HepG2 (cell line): ENCODE measurements at regions not wholly inside any gene's neighbourhood (a gene's known extent, or its start where the extent isn't known, plus 50 kb on each side); places are given as distances from the start of the nearest gene placed in this dataset.

Experiments
- ATAC-seq: fragments of 200-7000 bp; cut with Tn5 transposase; 3 replicates; pipeline ENCODE4 v1.9.1; 2020; ENCODE audit warnings: mild to moderate bottlenecking, moderate library complexity
- BruUV-seq: library from RNA; stranded (reverse); fragments of 400-500 nt; replicated peaks from 2 replicates; lab custom pipeline; 2021; lab: Mats Ljungman, UMichigan
- CTCF ChIA-PET: fragments of 300-600 bp; formaldehyde crosslinking; extraction: SDS; loops from one replicate; lab custom pipeline; 2021; ENCODE audit warnings: low total read pairs, inconsistent platforms, low intra/inter-chr PET ratio; lab: Yijun Ruan, JAX
- POLR2A ChIA-PET: fragments of 350-600 bp; sonication (Branson Sonifier 250); formaldehyde crosslinking; loops from one replicate; lab custom pipeline; 2020; ENCODE audit warnings: antibody characterized with exemption, inconsistent platforms; lab: Yijun Ruan, JAX
- DNase-seq: peaks from one replicate; pipeline ENCODE4 v3.0.0-alpha.2; 2015; ENCODE audit warnings: low spot score
- FAIRE-seq: peaks from 3 replicates; lab custom pipeline; 2011; peaks lifted over from hg19 to GRCh38; lab: Jason Lieb, UNC
- H2AFZ ChIP-seq: one replicate; pipeline ENCODE4 v1.6.1; 2011; ENCODE audit warnings: low read length, inconsistent platforms
- H3K27ac ChIP-seq: fragments of 300-600 bp; 3 replicates; pipeline ENCODE4 v1.8.0; 2011; ENCODE audit warnings: mixed run types, mild to moderate bottlenecking, mixed read lengths, low read length, inconsistent platforms; ENCODE audit not compliant: insufficient read depth; ENCODE audit errors: extremely low read length
- H3K27me3 ChIP-seq, 2 experiments: fragments of 200-600 bp in 1 of 2; 2 replicates in 1 of 2; 3 replicates in 1 of 2; pipeline versions ENCODE4 v1.6.0 to v1.8.0; 2011; ENCODE audit warnings: low read length in 2 of 2, mild to moderate bottlenecking in 2 of 2, moderate library complexity in 2 of 2, inconsistent platforms in 1 of 2; ENCODE audit not compliant: insufficient read depth in 2 of 2, control insufficient read depth in 1 of 2
- H3K36me3 ChIP-seq, 2 experiments: fragments of 200-600 bp in 1 of 2; replicated peaks in 1 of 2; 2 replicates in 1 of 2; 3 replicates in 1 of 2; pipeline versions ENCODE4 v1.5.1 to v1.8.0; 2011; ENCODE audit warnings: low read length in 2 of 2, inconsistent platforms in 1 of 2; ENCODE audit not compliant: insufficient read depth in 2 of 2, control insufficient read depth in 1 of 2
- H3K4me1 ChIP-seq: 2 replicates; pipeline ENCODE4 v1.5.1; 2012; ENCODE audit warnings: low read length, inconsistent platforms; ENCODE audit not compliant: insufficient read depth
- H3K4me2 ChIP-seq: 2 replicates; pipeline ENCODE4 v1.6.0; 2011; ENCODE audit warnings: low read depth, low read length, inconsistent platforms
- H3K4me3 ChIP-seq, 3 experiments: fragments of 200-600 bp in 1 of 3; sonication (generic), shearing (Covaris generic) in 1 of 3; replicated peaks in 1 of 3; 2 replicates each; pipeline ENCODE4 v1.5.1; 2011 to 2016; ENCODE audit warnings: low read length in 3 of 3, inconsistent platforms in 2 of 3, low read depth in 2 of 3, mild to moderate bottlenecking in 2 of 3, control low read depth in 1 of 3, mixed read lengths in 1 of 3; ENCODE audit not compliant: insufficient read depth in 1 of 3
- H3K79me2 ChIP-seq: one replicate; pipeline ENCODE4 v1.6.1; 2011; ENCODE audit warnings: low read length, inconsistent platforms; ENCODE audit not compliant: insufficient read depth
- H3K9ac ChIP-seq: 2 replicates; pipeline ENCODE4 v1.6.0; 2011; ENCODE audit warnings: mild to moderate bottlenecking, low read depth, low read length, inconsistent platforms; ENCODE audit not compliant: insufficient read depth
- H3K9me3 ChIP-seq: 2 replicates; pipeline ENCODE4 v1.5.1; 2012; ENCODE audit warnings: mild to moderate bottlenecking, low read length
- H4K20me1 ChIP-seq: 2 replicates; pipeline ENCODE4 v1.6.0; 2011; ENCODE audit warnings: inconsistent platforms, mild to moderate bottlenecking, low read length, moderate library complexity; ENCODE audit not compliant: insufficient read depth
- CBFB ChIP-seq: sonication (generic); formaldehyde crosslinking; IDR thresholded peaks from 2 replicates; pipeline ENCODE4 v1.4.0; 2020; ENCODE audit warnings: missing genetic modification reagents
- CBX5 ChIP-seq: sonication (generic); formaldehyde crosslinking; IDR thresholded peaks from 2 replicates; pipeline ENCODE4 v1.4.0; 2020; ENCODE audit warnings: missing genetic modification reagents, borderline replicate concordance
- ETV6 ChIP-seq: sonication (generic); formaldehyde crosslinking; conservative IDR thresholded peaks from 2 replicates; pipeline ENCODE4 v1.4.0; 2020; ENCODE audit warnings: missing genetic modification reagents
- HDAC2 ChIP-seq: sonication (generic); formaldehyde crosslinking; IDR thresholded peaks from 2 replicates; pipeline ENCODE4 v1.4.0; 2020; ENCODE audit warnings: missing genetic modification reagents
- HNF4A ChIP-seq: sonication (generic); formaldehyde crosslinking; IDR thresholded peaks from 2 replicates; pipeline ENCODE4 v1.4.0; 2020; ENCODE audit warnings: missing genetic modification reagents
- KLF11 ChIP-seq: IDR thresholded peaks from 2 replicates; pipeline ENCODE4 v1.6.1; 2016; ENCODE audit warnings: missing compliant biosample characterization
- SMAD1 ChIP-seq: sonication (generic); formaldehyde crosslinking; IDR thresholded peaks from 2 replicates; pipeline ENCODE4 v1.4.0; 2020; ENCODE audit warnings: missing genetic modification reagents, low read depth, mild to moderate bottlenecking, borderline replicate concordance
- ZFP82 ChIP-seq: sonication (generic); formaldehyde crosslinking; IDR thresholded peaks from 2 replicates; pipeline ENCODE4 v1.5.1; 2020; ENCODE audit warnings: mild to moderate bottlenecking, missing genetic modification reagents, borderline replicate concordance
- ZMYM4 ChIP-seq: sonication (generic); formaldehyde crosslinking; IDR thresholded peaks from 2 replicates; pipeline ENCODE4 v1.8.1; 2023; ENCODE audit warnings: mild to moderate bottlenecking, missing genetic modification reagents
- ZNF160 ChIP-seq: sonication (generic); formaldehyde crosslinking; IDR thresholded peaks from 2 replicates; pipeline ENCODE4 v1.8.0; 2022; ENCODE audit warnings: mild to moderate bottlenecking, inconsistent platforms, missing genetic modification reagents
- ZNF34 ChIP-seq: sonication (generic); formaldehyde crosslinking; IDR thresholded peaks from 2 replicates; pipeline ENCODE4 v1.4.0; 2020; ENCODE audit warnings: mild to moderate bottlenecking, missing genetic modification reagents, borderline replicate concordance
- ZNF775 ChIP-seq: sonication (generic); formaldehyde crosslinking; IDR thresholded peaks from 2 replicates; pipeline ENCODE4 v1.4.0; 2020; ENCODE audit warnings: missing genetic modification reagents, mild to moderate bottlenecking, moderate library complexity, borderline replicate concordance
- WGBS: methylation state at CpG from one replicate; pipeline ENCODE4 v1.1.6; 2017; ENCODE audit warnings: low lambda C conversion rate; 5-methylcytosine and 5-hydroxymethylcytosine counted together
- in situ Hi-C: cut with HindIII; loops from 2 replicates; pipeline ENCODE4 v1.10.0; 2017; ENCODE audit warnings: low pct_unique_long_range_greater_than_20kb; ENCODE audit not compliant: extremely low pct_ligation_motif_present
- intact Hi-C: fragments of 100-400 bp; cut with micrococcal nuclease; formaldehyde crosslinking; loops from one replicate; pipeline ENCODE4 v1.10.0; 2022; ENCODE audit not compliant: unreplicated experiment
- TF ChIP-seq, protein P1 (sequence below): sonication (generic); formaldehyde crosslinking; IDR thresholded peaks from 2 replicates; pipeline ENCODE4 v1.5.0; 2020; ENCODE audit warnings: missing genetic modification reagents
- TF ChIP-seq, protein P2 (sequence below): sonication (generic); formaldehyde crosslinking; IDR thresholded peaks from 2 replicates; pipeline ENCODE4 v1.4.0; 2020; ENCODE audit warnings: low read depth, mild to moderate bottlenecking, missing genetic modification reagents
- TF ChIP-seq, protein P3 (sequence below): sonication (generic); formaldehyde crosslinking; IDR thresholded peaks from 2 replicates; pipeline ENCODE4 v1.5.1; 2020; ENCODE audit warnings: mild to moderate bottlenecking, missing genetic modification reagents, moderate library complexity

DNA sequence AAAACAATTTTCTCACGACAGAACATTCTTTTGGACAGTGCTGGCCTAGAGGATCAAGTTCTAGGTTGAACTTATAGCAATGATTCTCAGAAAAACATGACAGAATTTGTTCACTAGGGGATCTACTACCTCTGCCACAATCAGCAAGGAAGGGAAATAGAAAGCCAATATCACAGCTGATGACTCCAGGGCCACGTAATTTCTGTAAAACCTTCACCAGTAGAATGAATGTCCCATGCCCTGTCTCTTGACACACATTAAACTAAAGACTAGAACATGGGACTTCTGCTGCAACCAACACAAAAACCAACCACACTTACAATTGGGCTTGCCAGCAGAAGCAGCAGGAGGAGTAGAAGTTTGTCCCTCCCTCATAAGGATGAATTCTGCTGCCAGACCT is 86.0 kb upstream of the NPFFR2 start (continued):
- no peak for TF ChIP-seq ZMYM4 (CRISPR knock-in tag)
- TF ChIP-seq, all 625 proteins: peak for 0

DNA sequence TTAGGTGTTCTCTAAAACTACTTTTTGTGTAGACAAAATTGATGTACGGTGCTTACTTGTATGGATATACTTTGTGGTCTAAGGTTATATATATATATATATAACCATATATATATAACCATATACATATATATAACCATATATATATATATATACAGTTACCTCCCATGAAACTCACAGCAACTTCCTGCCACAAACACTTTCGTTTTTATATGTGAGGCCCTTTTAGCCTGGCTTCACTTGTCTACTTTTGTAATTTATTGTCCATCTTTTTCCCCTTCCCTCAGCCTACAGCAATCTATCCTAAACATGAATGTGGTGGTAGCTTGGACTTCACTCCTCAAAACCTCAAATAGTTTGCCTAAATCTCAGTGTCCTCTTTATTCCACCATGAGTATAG is 72.8 kb upstream of the NPFFR2 start:
- in situ Hi-C loops (no loop called here), intact Hi-C loops (no loop called here)
- H3K9ac ChIP-seq: no peak overlapping the region
- H3K4me2 ChIP-seq: no peak overlapping the region
- H3K36me3 ChIP-seq: no peaks in the 10 kb centered on the region
- 1% methylated on average over 2 of the region's 2 CpGs for WGBS
- POLR2A ChIA-PET: no interaction called here
- TF ChIP-seq ZNF160 (CRISPR knock-in tag) (no peak), SMAD1 (CRISPR knock-in tag) (no peak), ZNF775 (CRISPR knock-in tag) (no peak), ZNF34 (CRISPR knock-in tag) (no peak), KLF11 (CRISPR knock-in tag) (no peak), ZFP82 (CRISPR knock-in tag) (no peak), HDAC2 (no peak), CBX5 (CRISPR knock-in tag) (no peak), CBFB (CRISPR knock-in tag) (no peak), HNF4A (CRISPR knock-in tag) (no peak), ETV6 (CRISPR knock-in tag) (no peak)
- TF ChIP-seq, protein P1, sequence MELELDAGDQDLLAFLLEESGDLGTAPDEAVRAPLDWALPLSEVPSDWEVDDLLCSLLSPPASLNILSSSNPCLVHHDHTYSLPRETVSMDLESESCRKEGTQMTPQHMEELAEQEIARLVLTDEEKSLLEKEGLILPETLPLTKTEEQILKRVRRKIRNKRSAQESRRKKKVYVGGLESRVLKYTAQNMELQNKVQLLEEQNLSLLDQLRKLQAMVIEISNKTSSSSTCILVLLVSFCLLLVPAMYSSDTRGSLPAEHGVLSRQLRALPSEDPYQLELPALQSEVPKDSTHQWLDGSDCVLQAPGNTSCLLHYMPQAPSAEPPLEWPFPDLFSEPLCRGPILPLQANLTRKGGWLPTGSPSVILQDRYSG: no peak
- TF ChIP-seq, protein P2, sequence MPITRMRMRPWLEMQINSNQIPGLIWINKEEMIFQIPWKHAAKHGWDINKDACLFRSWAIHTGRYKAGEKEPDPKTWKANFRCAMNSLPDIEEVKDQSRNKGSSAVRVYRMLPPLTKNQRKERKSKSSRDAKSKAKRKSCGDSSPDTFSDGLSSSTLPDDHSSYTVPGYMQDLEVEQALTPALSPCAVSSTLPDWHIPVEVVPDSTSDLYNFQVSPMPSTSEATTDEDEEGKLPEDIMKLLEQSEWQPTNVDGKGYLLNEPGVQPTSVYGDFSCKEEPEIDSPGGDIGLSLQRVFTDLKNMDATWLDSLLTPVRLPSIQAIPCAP (CRISPR knock-in tag): no peak
- TF ChIP-seq, protein P3, sequence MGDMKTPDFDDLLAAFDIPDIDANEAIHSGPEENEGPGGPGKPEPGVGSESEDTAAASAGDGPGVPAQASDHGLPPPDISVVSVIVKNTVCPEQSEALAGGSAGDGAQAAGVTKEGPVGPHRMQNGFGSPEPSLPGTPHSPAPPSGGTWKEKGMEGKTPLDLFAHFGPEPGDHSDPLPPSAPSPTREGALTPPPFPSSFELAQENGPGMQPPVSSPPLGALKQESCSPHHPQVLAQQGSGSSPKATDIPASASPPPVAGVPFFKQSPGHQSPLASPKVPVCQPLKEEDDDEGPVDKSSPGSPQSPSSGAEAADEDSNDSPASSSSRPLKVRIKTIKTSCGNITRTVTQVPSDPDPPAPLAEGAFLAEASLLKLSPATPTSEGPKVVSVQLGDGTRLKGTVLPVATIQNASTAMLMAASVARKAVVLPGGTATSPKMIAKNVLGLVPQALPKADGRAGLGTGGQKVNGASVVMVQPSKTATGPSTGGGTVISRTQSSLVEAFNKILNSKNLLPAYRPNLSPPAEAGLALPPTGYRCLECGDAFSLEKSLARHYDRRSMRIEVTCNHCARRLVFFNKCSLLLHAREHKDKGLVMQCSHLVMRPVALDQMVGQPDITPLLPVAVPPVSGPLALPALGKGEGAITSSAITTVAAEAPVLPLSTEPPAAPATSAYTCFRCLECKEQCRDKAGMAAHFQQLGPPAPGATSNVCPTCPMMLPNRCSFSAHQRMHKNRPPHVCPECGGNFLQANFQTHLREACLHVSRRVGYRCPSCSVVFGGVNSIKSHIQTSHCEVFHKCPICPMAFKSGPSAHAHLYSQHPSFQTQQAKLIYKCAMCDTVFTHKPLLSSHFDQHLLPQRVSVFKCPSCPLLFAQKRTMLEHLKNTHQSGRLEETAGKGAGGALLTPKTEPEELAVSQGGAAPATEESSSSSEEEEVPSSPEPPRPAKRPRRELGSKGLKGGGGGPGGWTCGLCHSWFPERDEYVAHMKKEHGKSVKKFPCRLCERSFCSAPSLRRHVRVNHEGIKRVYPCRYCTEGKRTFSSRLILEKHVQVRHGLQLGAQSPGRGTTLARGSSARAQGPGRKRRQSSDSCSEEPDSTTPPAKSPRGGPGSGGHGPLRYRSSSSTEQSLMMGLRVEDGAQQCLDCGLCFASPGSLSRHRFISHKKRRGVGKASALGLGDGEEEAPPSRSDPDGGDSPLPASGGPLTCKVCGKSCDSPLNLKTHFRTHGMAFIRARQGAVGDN (CRISPR knock-in tag): no peak
- H2AFZ ChIP-seq: no peak overlapping the region
- no peak overlapping the region for H3K27ac ChIP-seq
- no peaks in the 10 kb centered on the region for H4K20me1 ChIP-seq
- H3K4me3 ChIP-seq: no peak overlapping the region
- FAIRE-seq: no peak
- no peaks in the 10 kb centered on the region for H3K79me2 ChIP-seq
- H3K4me1 ChIP-seq: no peaks in the 10 kb centered on the region
- peaks cover 37% of the 10 kb centered on the region for H3K9me3 ChIP-seq
- BruUV-seq: no TSS peak
- H3K27me3 ChIP-seq: no peaks in the 10 kb centered on the region
- CTCF ChIA-PET: no interaction called here
- DNase-seq: no peak
- ATAC-seq: no peak
